ENCODE measurements at regions not wholly inside any gene's neighbourhood (a gene's known extent, or its start where the extent isn't known, plus 50 kb on each side); places are given as distances from the start of the nearest gene placed in this dataset.

DNA sequence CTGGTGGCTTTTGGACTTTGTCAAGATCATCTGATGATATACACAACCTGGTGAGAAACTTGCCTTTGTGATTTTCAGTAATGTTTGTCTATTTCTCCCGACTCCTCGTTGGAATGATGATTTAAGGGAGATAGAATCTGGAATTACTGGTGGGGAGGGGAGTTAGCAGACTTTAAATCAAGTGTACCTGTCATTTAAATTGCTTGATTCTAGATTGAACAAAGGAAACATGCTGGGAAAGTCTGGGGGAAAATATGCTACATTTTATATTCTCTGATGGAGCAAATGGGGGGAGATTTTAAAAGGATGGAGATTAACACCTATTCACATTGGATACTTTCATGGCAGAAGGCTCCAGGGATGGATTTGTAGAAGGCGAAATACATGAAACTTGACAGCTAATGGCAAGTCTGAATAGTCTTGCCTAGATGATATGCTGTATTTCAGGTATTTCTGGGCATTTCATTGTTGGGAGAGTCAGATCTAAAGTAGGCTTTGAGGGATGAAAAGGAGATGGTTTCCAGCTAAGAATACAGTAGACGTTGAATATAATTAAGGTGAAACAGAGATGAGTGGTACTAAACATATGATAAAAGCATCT, 189.1 kb upstream of the PDZRN3 start:
- H3K27me3 ChIP-seq = no peaks in the 10 kb centered on the region

DNA sequence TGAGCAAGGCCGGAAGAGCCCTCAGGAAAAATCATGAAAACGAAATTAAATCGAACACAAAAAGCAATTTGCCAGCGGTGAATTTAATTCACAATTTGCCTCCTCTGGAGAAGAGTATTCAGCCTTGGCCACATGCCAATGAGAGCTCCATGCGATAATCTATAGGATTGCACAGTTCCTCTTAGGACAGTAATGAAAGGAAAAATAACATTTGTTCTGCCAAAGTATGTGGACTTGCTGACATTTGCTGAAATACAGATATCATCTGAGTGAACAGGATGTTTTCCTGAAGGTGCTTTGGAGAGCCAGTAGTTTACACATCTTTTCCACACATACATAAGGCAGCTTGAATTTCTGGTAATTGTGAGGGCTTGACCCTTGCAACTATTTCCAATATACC, 188.6 kb upstream of the PDZRN3 start:
- no peak for DNase-seq
- H3K4me1 ChIP-seq = no peaks in the 10 kb centered on the region
- no peak overlapping the region for H3K27ac ChIP-seq
- H3K4me3 ChIP-seq = no peak overlapping the region
- intact Hi-C loops (cut with DNase I) = no loop called here
- TF ChIP-seq, protein P1, sequence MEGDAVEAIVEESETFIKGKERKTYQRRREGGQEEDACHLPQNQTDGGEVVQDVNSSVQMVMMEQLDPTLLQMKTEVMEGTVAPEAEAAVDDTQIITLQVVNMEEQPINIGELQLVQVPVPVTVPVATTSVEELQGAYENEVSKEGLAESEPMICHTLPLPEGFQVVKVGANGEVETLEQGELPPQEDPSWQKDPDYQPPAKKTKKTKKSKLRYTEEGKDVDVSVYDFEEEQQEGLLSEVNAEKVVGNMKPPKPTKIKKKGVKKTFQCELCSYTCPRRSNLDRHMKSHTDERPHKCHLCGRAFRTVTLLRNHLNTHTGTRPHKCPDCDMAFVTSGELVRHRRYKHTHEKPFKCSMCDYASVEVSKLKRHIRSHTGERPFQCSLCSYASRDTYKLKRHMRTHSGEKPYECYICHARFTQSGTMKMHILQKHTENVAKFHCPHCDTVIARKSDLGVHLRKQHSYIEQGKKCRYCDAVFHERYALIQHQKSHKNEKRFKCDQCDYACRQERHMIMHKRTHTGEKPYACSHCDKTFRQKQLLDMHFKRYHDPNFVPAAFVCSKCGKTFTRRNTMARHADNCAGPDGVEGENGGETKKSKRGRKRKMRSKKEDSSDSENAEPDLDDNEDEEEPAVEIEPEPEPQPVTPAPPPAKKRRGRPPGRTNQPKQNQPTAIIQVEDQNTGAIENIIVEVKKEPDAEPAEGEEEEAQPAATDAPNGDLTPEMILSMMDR (IDR thresholded peaks at IDR 0.05) = no peak
- H3K36me3 ChIP-seq = no peaks in the 10 kb centered on the region
- no peaks in the 10 kb centered on the region for H3K27me3 ChIP-seq
- H3K9ac ChIP-seq (ENCODE audit: low read depth in 2 of 2, low read length in 2 of 2) = no peak overlapping the region
- H3K9me3 ChIP-seq = no peaks in the 10 kb centered on the region

More for the DNA sequence above, 189.1 kb upstream of the PDZRN3 start:
- Histone ChIP-seq H3K9me3 (no peaks in the 10 kb centered on the region), H3K36me3 (no peaks in the 10 kb centered on the region), H3K4me1 (no peaks in the 10 kb centered on the region), H3K27ac (no peak overlapping the region), H3K4me3 (no peak overlapping the region), H3K9ac (ENCODE audit: low read depth in 2 of 2, low read length in 2 of 2) (no peak overlapping the region)
- TF ChIP-seq, protein P1 (IDR thresholded peaks at IDR 0.05) = no peak
- no peak for DNase-seq
- intact Hi-C loops (cut with DNase I) = no loop called here

DNA sequence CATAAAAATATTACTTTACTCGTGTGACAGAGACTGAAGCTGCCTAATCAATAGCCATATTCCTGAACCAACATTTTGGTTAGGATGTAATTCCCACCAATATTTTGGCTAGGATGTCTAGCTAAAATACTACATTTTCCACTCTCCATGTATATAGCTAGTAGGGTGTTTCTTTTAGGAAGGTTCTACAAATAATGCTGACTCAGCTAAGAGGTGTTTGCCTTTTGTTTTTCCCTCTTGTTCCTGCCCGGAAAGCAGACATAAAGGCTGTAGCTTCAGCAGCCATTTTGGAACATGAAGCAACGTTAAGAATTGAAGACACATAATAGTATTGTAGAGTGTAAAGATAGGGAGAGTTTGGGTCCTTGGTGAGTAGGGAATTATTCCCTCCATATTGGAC, 187.3 kb upstream of the PDZRN3 start:
- H3K36me3 ChIP-seq = no peaks in the 10 kb centered on the region
- no peaks in the 10 kb centered on the region for H3K27me3 ChIP-seq
- H3K9me3 ChIP-seq = no peaks in the 10 kb centered on the region
- no peaks in the 10 kb centered on the region for H3K4me1 ChIP-seq
- H3K9ac ChIP-seq (ENCODE audit: low read depth in 2 of 2, low read length in 2 of 2) = no peak overlapping the region
- H3K4me3 ChIP-seq = no peak overlapping the region
- DNase-seq = no peak
- H3K27ac ChIP-seq = no peak overlapping the region
- TF ChIP-seq, protein P1 (IDR thresholded peaks at IDR 0.05) = no peak
- intact Hi-C loops (cut with DNase I) = no loop called here

DNA sequence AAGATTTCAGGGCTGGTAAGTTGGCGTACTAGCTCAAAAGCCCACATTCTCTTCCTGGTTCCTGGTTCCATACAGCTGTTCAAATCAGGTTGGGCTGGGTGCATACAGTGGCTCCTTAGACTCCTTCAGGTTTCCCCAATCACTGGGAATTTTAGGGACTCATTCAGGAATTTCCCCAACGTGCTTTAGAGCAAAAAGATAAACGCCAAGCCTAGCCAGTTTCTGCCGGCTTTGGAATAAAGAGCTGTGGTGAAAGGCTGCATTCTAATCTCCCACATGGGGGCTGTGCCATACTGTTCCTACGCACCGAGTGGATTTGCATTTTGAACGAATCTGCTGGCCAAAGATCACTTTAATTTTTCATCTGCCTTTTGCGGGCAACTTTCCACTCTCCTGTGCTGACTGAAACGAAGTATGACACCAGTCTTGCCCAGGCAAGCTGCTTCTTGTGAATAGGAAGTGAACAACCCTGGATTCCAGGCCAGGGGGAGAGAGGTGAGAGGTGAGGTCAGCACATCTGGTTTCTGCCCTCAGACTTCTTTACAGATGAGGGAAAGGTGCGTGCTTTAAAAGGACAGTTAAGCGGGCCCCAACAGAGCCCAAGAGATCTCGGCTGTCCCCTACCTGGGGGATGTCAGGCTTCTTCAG, 184.2 kb upstream of the PDZRN3 start:
- no peaks in the 10 kb centered on the region for H3K4me1 ChIP-seq
- H3K9ac ChIP-seq (ENCODE audit: low read depth in 2 of 2, low read length in 2 of 2) = no peak overlapping the region
- intact Hi-C loops (cut with DNase I) = no loop called here
- TF ChIP-seq, protein P1 (IDR thresholded peaks at IDR 0.05) = no peak
- H3K9me3 ChIP-seq = no peaks in the 10 kb centered on the region
- H3K4me3 ChIP-seq = no peak overlapping the region
- no peaks in the 10 kb centered on the region for H3K36me3 ChIP-seq
- no peak overlapping the region for H3K27ac ChIP-seq
- no peak for DNase-seq
- H3K27me3 ChIP-seq = no peaks in the 10 kb centered on the region

DNA sequence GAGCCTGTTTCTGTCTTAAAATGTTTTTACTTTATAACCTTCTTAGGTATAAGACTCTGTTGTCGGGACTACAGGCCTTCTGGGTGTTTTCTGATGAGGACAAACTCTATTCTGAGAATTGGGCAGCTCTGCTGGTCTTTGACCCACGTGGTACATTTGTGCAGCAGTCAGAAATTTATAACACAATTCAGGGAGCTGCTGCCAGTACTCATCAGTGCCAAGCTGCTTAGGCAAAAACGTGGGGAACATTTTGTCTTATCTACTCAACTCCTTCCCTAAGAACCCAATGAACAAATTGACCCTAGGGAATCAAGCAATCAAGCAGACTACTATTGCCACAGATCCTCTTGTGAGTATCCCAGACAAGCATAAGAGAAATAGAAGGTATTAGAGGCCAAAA, 180.7 kb upstream of the PDZRN3 start:
- Histone ChIP-seq H3K27ac (no peak overlapping the region), H3K9me3 (no peaks in the 10 kb centered on the region), H3K9ac (ENCODE audit: low read depth in 2 of 2, low read length in 2 of 2) (no peak overlapping the region), H3K4me1 (no peaks in the 10 kb centered on the region), H3K36me3 (no peaks in the 10 kb centered on the region), H3K27me3 (no peaks in the 10 kb centered on the region), H3K4me3 (no peak overlapping the region)
- DNase-seq = no peak
- intact Hi-C loops (cut with DNase I) = no loop called here
- TF ChIP-seq, protein P1 (IDR thresholded peaks at IDR 0.05) = no peak
